Astrocyte (in vitro differentiated cells and primary cell): ENCODE measurements at regions not wholly inside any gene's neighbourhood (a gene's known extent, or its start where the extent isn't known, plus 50 kb on each side); places are given as distances from the start of the nearest gene placed in this dataset.

Experiments used
- DNase-seq: peaks from one replicate; pipeline ENCODE4 v3.0.0-alpha.2; 2010; ENCODE audit warnings: low read depth
- FAIRE-seq: peaks from 2 replicates; lab custom pipeline; 2011; peaks lifted over from hg19 to GRCh38; lab: Jason Lieb, UNC
- H2AFZ ChIP-seq: 2 replicates; pipeline ENCODE4 v1.6.0; 2012; ENCODE audit warnings: low read depth, low read length, inconsistent platforms
- H3K27ac ChIP-seq: 2 replicates; pipeline ENCODE4 v1.5.1; 2011; ENCODE audit warnings: low read depth, low read length, inconsistent platforms
- H3K27me3 ChIP-seq: 2 replicates; pipeline ENCODE4 v1.6.0; 2011; ENCODE audit warnings: low read length, inconsistent platforms; ENCODE audit not compliant: insufficient read depth
- H3K36me3 ChIP-seq: 2 replicates; pipeline ENCODE4 v1.5.1; 2011; ENCODE audit warnings: low read length, inconsistent platforms; ENCODE audit not compliant: insufficient read depth
- H3K4me1 ChIP-seq: 2 replicates; pipeline ENCODE4 v1.5.1; 2011; ENCODE audit warnings: low read length, inconsistent platforms; ENCODE audit not compliant: insufficient read depth
- H3K4me2 ChIP-seq: 2 replicates; pipeline ENCODE4 v1.6.0; 2012; ENCODE audit warnings: low read length, inconsistent platforms
- H3K4me3 ChIP-seq: 2 replicates; pipeline ENCODE4 v1.5.1; 2011; ENCODE audit warnings: low read depth, mild to moderate bottlenecking, low read length, inconsistent platforms; ENCODE audit not compliant: insufficient read depth
- H3K79me2 ChIP-seq: 2 replicates; pipeline ENCODE4 v1.6.0; 2012; ENCODE audit warnings: mild to moderate bottlenecking, low read length, inconsistent platforms; ENCODE audit not compliant: insufficient read depth
- H3K9ac ChIP-seq: 2 replicates; pipeline ENCODE4 v1.6.0; 2012; ENCODE audit warnings: mild to moderate bottlenecking, low read length, inconsistent platforms
- H3K9me3 ChIP-seq: 2 replicates; pipeline ENCODE4 v1.5.1; 2012; ENCODE audit warnings: low read depth, mild to moderate bottlenecking, low read length, inconsistent platforms; ENCODE audit not compliant: insufficient read depth
- H4K20me1 ChIP-seq: 2 replicates; pipeline ENCODE4 v1.6.0; 2012; ENCODE audit warnings: low read length, inconsistent platforms; ENCODE audit not compliant: insufficient read depth
- H3K27ac Mint-ChIP-seq: one replicate; pipeline ENCODE4 v1.8.0; 2021; ENCODE audit warnings: mild to moderate bottlenecking, mixed read lengths; ENCODE audit not compliant: unreplicated experiment
- H3K27me3 Mint-ChIP-seq: one replicate; pipeline ENCODE4 v1.8.0; 2021; ENCODE audit warnings: low read depth, mixed read lengths; ENCODE audit not compliant: unreplicated experiment
- H3K36me3 Mint-ChIP-seq: one replicate; pipeline ENCODE4 v1.8.0; 2021; ENCODE audit warnings: low read depth, mixed read lengths; ENCODE audit not compliant: unreplicated experiment
- H3K4me1 Mint-ChIP-seq: one replicate; pipeline ENCODE4 v1.8.0; 2021; ENCODE audit warnings: low read depth, mixed read lengths; ENCODE audit not compliant: unreplicated experiment
- H3K4me3 Mint-ChIP-seq: one replicate; pipeline ENCODE4 v1.8.0; 2021; ENCODE audit warnings: mild to moderate bottlenecking, moderate library complexity, mixed read lengths; ENCODE audit not compliant: unreplicated experiment
- H3K9me3 Mint-ChIP-seq: one replicate; pipeline ENCODE4 v1.8.0; 2021; ENCODE audit warnings: mild to moderate bottlenecking, mixed read lengths; ENCODE audit not compliant: unreplicated experiment
- EZH2 ChIP-seq: IDR thresholded peaks from 2 replicates; pipeline ENCODE4 v1.6.1; 2012; ENCODE audit warnings: mild to moderate bottlenecking, low read length, inconsistent platforms; ENCODE audit not compliant: insufficient read depth
- TF ChIP-seq, protein P1 (sequence below): IDR thresholded peaks from 2 replicates; pipeline ENCODE4 v1.5.1; 2011; ENCODE audit warnings: low read depth, mild to moderate bottlenecking, inconsistent platforms, low read length, moderate library complexity; ENCODE audit not compliant: insufficient read depth

DNA sequence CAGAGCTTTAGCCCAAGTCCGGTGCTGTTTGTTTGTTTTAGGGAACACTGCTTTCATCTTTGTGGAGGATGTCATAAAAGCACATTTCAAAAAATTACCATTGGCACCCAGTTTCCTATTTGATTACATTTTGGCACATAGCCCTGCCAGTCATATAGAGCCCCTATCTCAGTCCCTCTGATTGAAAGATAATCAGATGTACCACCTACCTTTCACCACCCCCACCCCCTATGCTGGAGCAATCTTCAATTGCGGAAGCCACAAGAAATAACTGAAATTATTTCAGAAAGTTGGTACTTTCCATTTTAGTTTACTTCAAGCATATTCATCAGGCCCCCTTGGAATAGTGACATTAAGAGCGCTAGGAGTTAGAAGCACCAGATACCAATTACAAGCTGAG lies 136.7 kb upstream of the RPL34 start:
- no peaks in the 10 kb centered on the region for H3K36me3 Mint-ChIP-seq
- peak overlapping the region; percentile 53 for H3K27ac Mint-ChIP-seq
- Histone ChIP-seq H3K4me3 (no peak overlapping the region), H4K20me1 (no peaks in the 10 kb centered on the region), H3K9ac (no peak overlapping the region), H3K4me1 (peaks cover 6% of the 10 kb centered on the region), H3K27me3 (no peaks in the 10 kb centered on the region), H3K36me3 (no peaks in the 10 kb centered on the region), H3K9me3 (no peaks in the 10 kb centered on the region), H3K79me2 (no peaks in the 10 kb centered on the region), H3K4me2 (no peak overlapping the region), H2AFZ (no peak overlapping the region), H3K27ac (no peak overlapping the region)
- H3K9me3 Mint-ChIP-seq: no peaks in the 10 kb centered on the region
- peaks cover 11% of the 10 kb centered on the region for H3K27me3 Mint-ChIP-seq
- peaks cover 19% of the 10 kb centered on the region for H3K4me1 Mint-ChIP-seq
- TF ChIP-seq EZH2: no peak
- TF ChIP-seq, protein P1, sequence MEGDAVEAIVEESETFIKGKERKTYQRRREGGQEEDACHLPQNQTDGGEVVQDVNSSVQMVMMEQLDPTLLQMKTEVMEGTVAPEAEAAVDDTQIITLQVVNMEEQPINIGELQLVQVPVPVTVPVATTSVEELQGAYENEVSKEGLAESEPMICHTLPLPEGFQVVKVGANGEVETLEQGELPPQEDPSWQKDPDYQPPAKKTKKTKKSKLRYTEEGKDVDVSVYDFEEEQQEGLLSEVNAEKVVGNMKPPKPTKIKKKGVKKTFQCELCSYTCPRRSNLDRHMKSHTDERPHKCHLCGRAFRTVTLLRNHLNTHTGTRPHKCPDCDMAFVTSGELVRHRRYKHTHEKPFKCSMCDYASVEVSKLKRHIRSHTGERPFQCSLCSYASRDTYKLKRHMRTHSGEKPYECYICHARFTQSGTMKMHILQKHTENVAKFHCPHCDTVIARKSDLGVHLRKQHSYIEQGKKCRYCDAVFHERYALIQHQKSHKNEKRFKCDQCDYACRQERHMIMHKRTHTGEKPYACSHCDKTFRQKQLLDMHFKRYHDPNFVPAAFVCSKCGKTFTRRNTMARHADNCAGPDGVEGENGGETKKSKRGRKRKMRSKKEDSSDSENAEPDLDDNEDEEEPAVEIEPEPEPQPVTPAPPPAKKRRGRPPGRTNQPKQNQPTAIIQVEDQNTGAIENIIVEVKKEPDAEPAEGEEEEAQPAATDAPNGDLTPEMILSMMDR: no peak
- no peak overlapping the region for H3K4me3 Mint-ChIP-seq
- FAIRE-seq (no peak), DNase-seq (no peak)

DNA sequence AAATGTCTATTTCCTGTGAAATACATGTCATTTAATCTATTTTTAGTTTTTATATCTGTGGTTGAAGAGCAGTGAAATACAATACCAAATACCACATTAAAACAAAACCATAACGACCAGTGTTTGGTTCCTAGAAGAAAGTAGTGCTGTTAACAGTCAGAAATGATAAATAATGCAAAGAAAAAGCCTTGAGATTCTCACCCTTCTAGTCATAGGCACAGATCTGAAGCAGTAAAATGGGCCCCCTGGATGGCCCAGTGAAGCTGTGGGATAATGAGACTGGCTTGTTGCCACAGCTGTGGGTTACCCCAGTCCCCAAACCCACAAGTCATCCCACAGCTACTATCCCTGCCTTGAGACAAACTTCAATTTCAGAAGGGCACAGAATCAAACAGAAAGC lies 137.3 kb upstream of the RPL34 start:
- no peaks in the 10 kb centered on the region for H4K20me1 ChIP-seq
- TF ChIP-seq, protein P1: no peak
- TF ChIP-seq EZH2: no peak
- no peaks in the 10 kb centered on the region for H3K36me3 ChIP-seq
- DNase-seq (peak; percentile 19), FAIRE-seq (no peak)
- H3K27ac Mint-ChIP-seq: peak overlapping the region; percentile 53
- no peaks in the 10 kb centered on the region for H3K9me3 Mint-ChIP-seq
- no peak overlapping the region for H3K4me3 Mint-ChIP-seq
- peaks cover 19% of the 10 kb centered on the region for H3K4me1 Mint-ChIP-seq
- peaks cover 11% of the 10 kb centered on the region for H3K27me3 Mint-ChIP-seq
- H3K4me1 ChIP-seq: peaks cover 6% of the 10 kb centered on the region
- H2AFZ ChIP-seq: no peak overlapping the region
- no peaks in the 10 kb centered on the region for H3K79me2 ChIP-seq
- no peak overlapping the region for H3K9ac ChIP-seq
- H3K27ac ChIP-seq: no peak overlapping the region
- H3K4me2 ChIP-seq: no peak overlapping the region
- no peaks in the 10 kb centered on the region for H3K27me3 ChIP-seq
- no peaks in the 10 kb centered on the region for H3K9me3 ChIP-seq
- no peaks in the 10 kb centered on the region for H3K36me3 Mint-ChIP-seq
- no peak overlapping the region for H3K4me3 ChIP-seq

DNA sequence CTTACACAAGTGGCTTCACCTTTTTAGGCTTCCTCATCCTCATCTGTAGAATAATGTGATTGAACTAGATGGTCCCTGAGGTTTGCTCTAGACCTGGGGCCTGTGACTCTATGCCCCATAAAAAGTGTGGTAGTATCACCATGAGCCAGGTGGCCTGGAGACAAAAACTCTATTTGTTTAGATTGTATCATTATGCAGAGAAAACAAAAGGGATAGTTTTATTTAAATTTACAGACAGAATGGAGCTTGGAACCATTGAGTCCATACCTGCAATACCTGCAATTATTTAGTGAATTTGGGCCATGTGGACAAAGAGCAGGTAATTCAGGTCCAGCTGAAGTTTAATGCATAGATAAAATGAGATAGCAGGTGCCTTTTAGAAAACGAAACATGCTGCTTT lies 139.5 kb upstream of the RPL34 start:
- H3K9ac ChIP-seq: no peak overlapping the region
- no peak overlapping the region for H3K27ac Mint-ChIP-seq
- no peaks in the 10 kb centered on the region for H3K36me3 ChIP-seq
- H3K4me1 Mint-ChIP-seq: peaks cover 18% of the 10 kb centered on the region
- H3K4me2 ChIP-seq: no peak overlapping the region
- H3K4me3 Mint-ChIP-seq: no peak overlapping the region
- H3K9me3 ChIP-seq: no peaks in the 10 kb centered on the region
- no peak overlapping the region for H2AFZ ChIP-seq
- peaks cover 6% of the 10 kb centered on the region for H3K4me1 ChIP-seq
- no peaks in the 10 kb centered on the region for H3K79me2 ChIP-seq
- DNase-seq (no peak), FAIRE-seq (no peak)
- peaks cover 4% of the 10 kb centered on the region for H3K27me3 Mint-ChIP-seq
- H3K4me3 ChIP-seq: no peak overlapping the region
- H3K27me3 ChIP-seq: no peaks in the 10 kb centered on the region
- H3K36me3 Mint-ChIP-seq: no peaks in the 10 kb centered on the region
- no peak overlapping the region for H3K27ac ChIP-seq
- no peaks in the 10 kb centered on the region for H4K20me1 ChIP-seq
- TF ChIP-seq, protein P1: no peak
- TF ChIP-seq EZH2: no peak
- no peaks in the 10 kb centered on the region for H3K9me3 Mint-ChIP-seq
